Kidney tubule cell (primary cell): ENCODE measurements at regions not wholly inside any gene's neighbourhood (a gene's known extent, or its start where the extent isn't known, plus 50 kb on each side); places are given as distances from the start of the nearest gene placed in this dataset.
A peak's percentile ranks its signal among the peaks of the same experiment; 100 is the strongest.
"Not testable (repeated sequence)": the region's sequence is repeated elsewhere in the genome, so short reads cannot be mapped to it uniquely, and the experiment has no call there.

ENCODE experiments used
- DNase-seq: peaks from one replicate; pipeline ENCODE4 v3.0.0-alpha.2; 2018; ENCODE audit warnings: low spot score

GRCh38 chr22:22783575-22783974 is 104.0 kb upstream of the IGLL5 start:
- DNase-seq: no peak

- DNase-seq: no peak
Measured at GRCh38 chr22:22784249-22785039, 103.2 kb upstream of the IGLL5 start.

- no peak for DNase-seq
Measured at GRCh38 chr22:22785316-22786065, 102.1 kb upstream of the IGLL5 start.

- no peak for DNase-seq
Measured at GRCh38 chr22:22786301-22787115, 101.1 kb upstream of the IGLL5 start.

- no peak for DNase-seq
Measured at GRCh38 chr22:22787151-22787550, 100.5 kb upstream of the IGLL5 start.

- peak; percentile 59 for DNase-seq
Measured at GRCh38 chr22:22787786-22788459, 99.7 kb upstream of the IGLL5 start.

- no peak for DNase-seq
Measured at GRCh38 chr22:22788460-22789037, 99.1 kb upstream of the IGLL5 start.

- peak; percentile 71 for DNase-seq
Measured at GRCh38 chr22:22789233-22789921, 98.2 kb upstream of the IGLL5 start.

GRCh38 chr22:22789922-22790845 is 97.4 kb upstream of the IGLL5 start:
- DNase-seq: no peak

- no peak for DNase-seq
Measured at GRCh38 chr22:22791438-22792181, 96.0 kb upstream of the IGLL5 start.

- DNase-seq: not testable (repeated sequence)
Measured at GRCh38 chr22:22792205-22792786, 95.3 kb upstream of the IGLL5 start.

GRCh38 chr22:22795639-22796038 is 92.0 kb upstream of the IGLL5 start:
- DNase-seq: peak; percentile 23

GRCh38 chr22:22796724-22797123 is 90.9 kb upstream of the IGLL5 start:
- peak; percentile 73 for DNase-seq

- peak; percentile 72 for DNase-seq
Measured at GRCh38 chr22:22798232-22798616, 89.4 kb upstream of the IGLL5 start.

GRCh38 chr22:22798716-22799115 is 88.9 kb upstream of the IGLL5 start:
- DNase-seq: no peak

- peak; percentile 32 for DNase-seq
Measured at GRCh38 chr22:22799561-22799960, 88.1 kb upstream of the IGLL5 start.

- DNase-seq: peak; percentile 54
Measured at GRCh38 chr22:22800716-22801115, 86.9 kb upstream of the IGLL5 start.

- no peak for DNase-seq
Measured at GRCh38 chr22:22802339-22802970, 85.2 kb upstream of the IGLL5 start.
